GOT3 (cell line): ENCODE measurements at regions not wholly inside any gene's neighbourhood (a gene's known extent, or its start where the extent isn't known, plus 50 kb on each side); places are given as distances from the start of the nearest gene placed in this dataset.

ENCODE experiments used
- DNase-seq: peaks from one replicate; lab custom pipeline; 2025; ENCODE audit warnings: mixed read lengths; lab: John Stamatoyannopoulos, UW

- no peak for DNase-seq
These were observed 98.4 kb upstream of the PAPOLG start for GRCh38 chr2:60657673-60658072.

- no peak for DNase-seq
These were observed 97.0 kb upstream of the PAPOLG start for GRCh38 chr2:60659026-60659425.

DNA sequence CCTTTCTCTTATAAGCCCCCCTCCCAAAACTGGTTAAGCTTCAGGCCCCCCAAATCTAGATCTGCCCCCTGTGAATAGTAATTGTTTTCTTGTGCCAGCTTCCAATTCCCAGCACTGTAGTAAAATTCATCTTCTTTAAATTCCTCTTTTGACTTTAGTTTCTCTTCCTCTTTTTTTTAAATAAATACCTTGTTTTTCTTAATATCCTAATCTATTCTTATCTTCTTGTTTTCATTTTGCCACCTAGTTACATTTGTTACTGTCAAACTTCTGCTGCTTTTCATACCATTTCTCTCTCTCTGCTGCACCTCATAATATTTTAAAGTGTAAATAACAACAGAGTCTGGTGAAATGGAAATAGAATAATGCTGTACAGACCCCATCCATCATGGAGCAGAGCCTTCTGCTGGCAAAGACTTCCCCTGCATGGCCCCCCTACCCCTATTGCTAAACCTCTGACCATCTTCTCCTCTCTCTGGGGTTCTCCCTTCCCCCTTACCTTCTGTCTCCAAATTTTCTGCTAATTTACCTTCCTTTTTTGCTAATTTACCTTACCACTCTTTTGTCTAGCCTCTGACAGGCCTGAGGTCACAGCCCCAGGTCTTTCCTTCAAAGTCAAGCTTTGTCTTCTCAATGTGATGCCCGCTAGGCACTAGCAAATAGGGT lies 94.9 kb upstream of the PAPOLG start:
- DNase-seq = no peak

DNA sequence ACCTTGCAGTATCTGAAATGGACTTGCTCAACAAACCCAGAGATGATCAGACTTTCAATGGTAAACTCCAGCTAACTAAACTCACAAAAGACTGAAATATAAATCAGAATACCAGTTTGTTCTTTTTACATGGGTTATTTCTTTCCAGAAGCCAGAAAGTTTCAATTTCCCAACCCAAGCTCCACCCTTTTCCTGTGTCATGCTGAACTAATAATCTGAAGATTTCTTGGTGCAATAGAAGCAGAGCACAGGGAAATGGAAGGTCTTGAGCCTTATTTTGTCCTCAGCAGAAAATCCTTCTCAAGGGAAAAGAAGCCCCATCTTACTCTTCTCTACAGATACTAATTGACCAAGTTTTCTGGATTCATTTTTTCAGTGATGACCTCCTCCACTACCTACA lies 93.3 kb upstream of the PAPOLG start:
- no peak for DNase-seq

DNA sequence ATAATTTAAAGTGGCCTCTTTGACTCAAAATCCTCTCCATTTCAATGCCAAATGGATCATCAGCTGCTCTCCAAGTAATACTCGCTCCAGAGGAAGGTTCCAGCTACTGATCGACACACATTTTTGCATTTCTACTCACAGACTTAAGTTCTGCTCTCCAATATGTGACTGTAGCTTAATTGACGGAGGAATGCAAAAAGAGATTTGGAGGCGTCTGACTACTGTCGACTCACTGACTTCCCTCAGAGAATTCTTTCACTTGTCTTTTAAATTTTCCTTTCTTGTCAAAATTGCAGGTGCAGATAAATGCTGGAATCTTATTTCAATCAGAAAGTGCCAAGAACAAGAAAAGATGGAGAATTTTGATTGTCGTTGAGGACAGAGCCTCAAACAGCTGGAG lies 84.1 kb upstream of the PAPOLG start:
- no peak for DNase-seq

- DNase-seq = peak; percentile 6
These were observed 81.4 kb upstream of the PAPOLG start for GRCh38 chr2:60674524-60675165.

GRCh38 chr2:60675301-60675700 lies 80.8 kb upstream of the PAPOLG start:
- no peak for DNase-seq

DNA sequence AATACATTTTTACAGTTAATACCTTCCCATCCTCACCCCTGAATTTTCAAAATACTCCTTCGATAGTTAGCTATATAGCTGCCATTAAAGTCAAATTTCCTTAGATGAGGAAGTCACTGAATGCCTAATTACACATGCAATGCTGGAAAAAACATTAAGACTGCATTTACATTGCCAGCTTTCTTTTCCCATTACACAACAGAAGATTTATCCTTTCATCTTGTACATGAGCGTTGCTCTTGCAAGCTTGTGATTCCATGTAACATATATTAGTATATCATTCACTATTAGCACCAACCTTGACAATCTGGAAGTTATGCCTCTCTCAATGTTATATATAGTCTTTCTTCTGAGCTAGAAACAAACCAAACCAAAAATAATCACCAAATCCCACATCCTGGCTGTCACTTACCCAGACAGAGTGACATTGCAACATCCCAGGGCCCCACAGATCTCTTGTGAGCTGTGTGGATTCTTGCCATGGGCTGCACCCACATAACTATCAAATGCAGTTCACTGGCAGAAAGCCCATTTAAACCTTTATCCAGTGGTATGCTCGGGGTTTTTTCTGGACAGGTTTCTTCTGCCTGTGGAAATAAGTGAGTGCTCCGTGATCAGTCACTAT lies 79.2 kb upstream of the PAPOLG start:
- no peak for DNase-seq

GRCh38 chr2:60677356-60677755 lies 78.7 kb upstream of the PAPOLG start:
- DNase-seq = no peak

DNA sequence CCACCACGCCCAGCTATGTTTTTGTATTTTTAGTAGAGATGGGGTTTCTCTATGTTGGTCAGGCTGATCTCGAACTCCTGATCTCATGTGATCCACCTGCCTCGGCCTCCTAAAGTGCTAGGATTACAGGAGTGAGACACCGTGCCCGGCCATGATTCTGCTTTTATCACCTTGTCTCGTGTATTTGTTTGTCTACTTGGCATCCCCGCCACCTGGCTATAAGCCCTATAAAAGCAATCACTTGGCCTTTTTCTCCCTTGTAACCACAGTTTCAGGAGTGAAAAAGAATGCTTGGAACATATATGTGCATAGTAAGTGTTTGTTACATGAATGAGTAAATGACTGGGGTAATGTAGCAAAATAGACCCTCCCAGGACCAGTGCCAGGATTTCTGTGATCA lies 77.5 kb upstream of the PAPOLG start:
- no peak for DNase-seq

- DNase-seq = no peak
These were observed 76.9 kb upstream of the PAPOLG start for GRCh38 chr2:60679036-60679780.

DNA sequence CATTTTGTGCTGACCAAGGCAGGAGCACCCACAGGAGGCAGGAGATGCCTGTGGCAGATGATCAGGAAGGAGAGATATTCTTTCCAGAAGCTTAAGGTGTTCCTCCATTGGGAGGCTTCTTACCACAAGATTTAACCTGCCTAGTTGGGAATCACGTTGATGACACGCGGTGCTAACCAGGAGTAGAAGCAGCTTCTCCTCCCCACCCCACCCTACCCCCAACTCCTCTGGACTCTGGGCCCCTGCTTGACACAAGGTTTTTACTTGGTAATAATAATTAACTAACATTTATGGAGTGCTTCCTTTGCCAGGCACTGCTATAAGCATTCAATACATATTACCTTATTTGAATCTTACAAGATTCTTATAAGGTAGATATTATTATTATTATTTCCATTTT lies 62.5 kb upstream of the PAPOLG start:
- no peak for DNase-seq

GRCh38 chr2:60695793-60696192 lies 60.3 kb upstream of the PAPOLG start:
- no peak for DNase-seq

- no peak for DNase-seq
These were observed 56.5 kb upstream of the PAPOLG start for GRCh38 chr2:60699617-60700016.

GRCh38 chr2:60706021-60706420 lies 50.0 kb upstream of the PAPOLG start:
- DNase-seq = no peak
